HG02885 (cell line): ENCODE measurements at regions not wholly inside any gene's neighbourhood (a gene's known extent, or its start where the extent isn't known, plus 50 kb on each side); places are given as distances from the start of the nearest gene placed in this dataset.
"Not testable (repeated sequence)": the region's sequence is repeated elsewhere in the genome, so short reads cannot be mapped to it uniquely, and the experiment has no call there.

Experiments used
- ATAC-seq: cut with Tn5 transposase; IDR thresholded peaks from one replicate; pipeline ENCODE4 v1.9.1; 2021; ENCODE audit warnings: mild to moderate bottlenecking; ENCODE audit not compliant: unreplicated experiment, poor library complexity

- ATAC-seq = not testable (repeated sequence)
These were observed 1235.8 kb downstream of the TMEM121 start for GRCh38 chr14:106761886-106762816.

- peak; percentile 36 for ATAC-seq
These were observed 1238.6 kb downstream of the TMEM121 start for GRCh38 chr14:106764968-106765369.

- no peak for ATAC-seq
These were observed 1239.8 kb downstream of the TMEM121 start for GRCh38 chr14:106766145-106766544.

- ATAC-seq = not testable (repeated sequence)
These were observed 1240.3 kb downstream of the TMEM121 start for GRCh38 chr14:106766551-106767277.

- not testable (repeated sequence) for ATAC-seq
These were observed 1241.8 kb downstream of the TMEM121 start for GRCh38 chr14:106768230-106768629.

- not testable (repeated sequence) for ATAC-seq
These were observed 1242.8 kb downstream of the TMEM121 start for GRCh38 chr14:106768972-106769700.

GRCh38 chr14:106770158-106770672 lies 1243.8 kb downstream of the TMEM121 start:
- ATAC-seq = not testable (repeated sequence)

- ATAC-seq = not testable (repeated sequence)
These were observed 1248.6 kb downstream of the TMEM121 start for GRCh38 chr14:106774889-106775480.

- no peak for ATAC-seq
These were observed 1250.1 kb downstream of the TMEM121 start for GRCh38 chr14:106776395-106776983.

- ATAC-seq = no peak
These were observed 1252.6 kb downstream of the TMEM121 start for GRCh38 chr14:106778986-106779385.

- ATAC-seq = no peak
These were observed 1260.3 kb downstream of the TMEM121 start for GRCh38 chr14:106786697-106787096.

- ATAC-seq = no peak
These were observed 1261.2 kb downstream of the TMEM121 start for GRCh38 chr14:106787626-106788025.

GRCh38 chr14:106788534-106788933 lies 1262.2 kb downstream of the TMEM121 start:
- no peak for ATAC-seq

- no peak for ATAC-seq
These were observed 1262.9 kb downstream of the TMEM121 start for GRCh38 chr14:106789318-106789717.

- ATAC-seq = no peak
These were observed 1264.0 kb downstream of the TMEM121 start for GRCh38 chr14:106790189-106791036.

- ATAC-seq = peak; percentile 66
These were observed 1266.2 kb downstream of the TMEM121 start for GRCh38 chr14:106792543-106792942.

GRCh38 chr14:106798166-106798565 lies 1271.8 kb downstream of the TMEM121 start:
- ATAC-seq = not testable (repeated sequence)
